Body of pancreas (tissue), 4 donors: ENCODE measurements at regions not wholly inside any gene's neighbourhood (a gene's known extent, or its start where the extent isn't known, plus 50 kb on each side); places are given as distances from the start of the nearest gene placed in this dataset.
"Not testable (repeated sequence)": the region's sequence is repeated elsewhere in the genome, so short reads cannot be mapped to it uniquely, and the experiment has no call there.

ENCODE experiments used
- POLR2A ChIP-seq, 3 donors: fragments of 450-650 bp; IDR thresholded peaks; one replicate each; pipeline ENCODE4 v1.6.1; 2016; ENCODE audit warnings: antibody characterized with exemption in 3 of 3, mild to moderate bottlenecking in 2 of 3
- TF ChIP-seq, protein P1 (sequence below), 7 experiments: fragments of 450-650 bp in 4 of 7; fragments of 200-600 bp in 3 of 7; sonication (generic) in 3 of 7; IDR thresholded peaks; one replicate each; pipeline ENCODE4 v1.5.1; 2016 to 2019; ENCODE audit warnings: antibody characterized with exemption in 7 of 7

GRCh38 chr5:174943002-174943401 is 218.6 kb downstream of the MSX2 start:
- TF ChIP-seq, protein P1, sequence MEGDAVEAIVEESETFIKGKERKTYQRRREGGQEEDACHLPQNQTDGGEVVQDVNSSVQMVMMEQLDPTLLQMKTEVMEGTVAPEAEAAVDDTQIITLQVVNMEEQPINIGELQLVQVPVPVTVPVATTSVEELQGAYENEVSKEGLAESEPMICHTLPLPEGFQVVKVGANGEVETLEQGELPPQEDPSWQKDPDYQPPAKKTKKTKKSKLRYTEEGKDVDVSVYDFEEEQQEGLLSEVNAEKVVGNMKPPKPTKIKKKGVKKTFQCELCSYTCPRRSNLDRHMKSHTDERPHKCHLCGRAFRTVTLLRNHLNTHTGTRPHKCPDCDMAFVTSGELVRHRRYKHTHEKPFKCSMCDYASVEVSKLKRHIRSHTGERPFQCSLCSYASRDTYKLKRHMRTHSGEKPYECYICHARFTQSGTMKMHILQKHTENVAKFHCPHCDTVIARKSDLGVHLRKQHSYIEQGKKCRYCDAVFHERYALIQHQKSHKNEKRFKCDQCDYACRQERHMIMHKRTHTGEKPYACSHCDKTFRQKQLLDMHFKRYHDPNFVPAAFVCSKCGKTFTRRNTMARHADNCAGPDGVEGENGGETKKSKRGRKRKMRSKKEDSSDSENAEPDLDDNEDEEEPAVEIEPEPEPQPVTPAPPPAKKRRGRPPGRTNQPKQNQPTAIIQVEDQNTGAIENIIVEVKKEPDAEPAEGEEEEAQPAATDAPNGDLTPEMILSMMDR (IDR thresholded peaks at IDR 0.05), result not testable (repeated sequence)
- TF ChIP-seq POLR2A (IDR thresholded peaks at IDR 0.05), result not testable (repeated sequence)
